OCI-LY7 (cell line): ENCODE measurements at regions not wholly inside any gene's neighbourhood (a gene's known extent, or its start where the extent isn't known, plus 50 kb on each side); places are given as distances from the start of the nearest gene placed in this dataset.

ENCODE experiments used
- CTCF ChIP-seq: fragments of 200-600 bp; sonication (generic); conservative IDR thresholded peaks from 2 replicates; pipeline ENCODE4 v1.5.1; 2014; ENCODE audit warnings: mild to moderate bottlenecking, antibody characterized with exemption, low read length, moderate library complexity, mixed read lengths
- EZH2phosphoT487 ChIP-seq: fragments of 200-600 bp; sonication (generic); IDR thresholded peaks from 2 replicates; pipeline ENCODE4 v1.6.1; 2018; ENCODE audit warnings: low read depth, borderline replicate concordance, mild to moderate bottlenecking, mixed run types, antibody characterized with exemption, low read length, moderate library complexity, mixed read lengths

GRCh38 chr22:48504519-48505140, 1323.0 kb downstream of the BRD1 start:
- TF ChIP-seq CTCF (no peak), EZH2phosphoT487 (no peak)
